Chondrocyte (in vitro differentiated cells): ENCODE measurements at regions not wholly inside any gene's neighbourhood (a gene's known extent, or its start where the extent isn't known, plus 50 kb on each side); places are given as distances from the start of the nearest gene placed in this dataset.

Experiments used
- DNase-seq: peaks from one replicate; pipeline ENCODE4 v3.0.0; 2021; ENCODE audit warnings: mixed read lengths, low spot score
- H3K27ac Mint-ChIP-seq: one replicate; pipeline ENCODE4 v1.8.0; 2021; ENCODE audit warnings: mild to moderate bottlenecking, moderate library complexity, mixed read lengths; ENCODE audit not compliant: unreplicated experiment
- H3K27me3 Mint-ChIP-seq: 2 replicates; pipeline ENCODE4 v1.8.0; 2021; ENCODE audit warnings: low read depth, mixed read lengths
- H3K36me3 Mint-ChIP-seq: 2 replicates; pipeline ENCODE4 v1.8.0; 2021; ENCODE audit warnings: low read depth, mixed read lengths
- H3K4me1 Mint-ChIP-seq: 2 replicates; pipeline ENCODE4 v1.8.0; 2021; ENCODE audit warnings: low read depth, mild to moderate bottlenecking, mixed read lengths
- H3K4me3 Mint-ChIP-seq: one replicate; pipeline ENCODE4 v1.8.0; 2021; ENCODE audit warnings: mild to moderate bottlenecking, moderate library complexity, mixed read lengths; ENCODE audit not compliant: unreplicated experiment
- H3K9me3 Mint-ChIP-seq: 2 replicates; pipeline ENCODE4 v1.8.0; 2021; ENCODE audit warnings: low read depth, mixed read lengths
- TF ChIP-seq, protein P1 (sequence below): fragments of 200-600 bp; sonication (generic); IDR thresholded peaks from 2 replicates; pipeline ENCODE4 v1.5.0; 2021; ENCODE audit warnings: antibody characterized with exemption, mild to moderate bottlenecking, moderate library complexity

- H3K27me3 Mint-ChIP-seq = peaks cover 5% of the 10 kb centered on the region
- H3K4me3 Mint-ChIP-seq = no peak overlapping the region
- DNase-seq = no peak
- H3K36me3 Mint-ChIP-seq = no peaks in the 10 kb centered on the region
- no peaks in the 10 kb centered on the region for H3K9me3 Mint-ChIP-seq
- peaks cover 41% of the 10 kb centered on the region for H3K4me1 Mint-ChIP-seq
- TF ChIP-seq, protein P1, sequence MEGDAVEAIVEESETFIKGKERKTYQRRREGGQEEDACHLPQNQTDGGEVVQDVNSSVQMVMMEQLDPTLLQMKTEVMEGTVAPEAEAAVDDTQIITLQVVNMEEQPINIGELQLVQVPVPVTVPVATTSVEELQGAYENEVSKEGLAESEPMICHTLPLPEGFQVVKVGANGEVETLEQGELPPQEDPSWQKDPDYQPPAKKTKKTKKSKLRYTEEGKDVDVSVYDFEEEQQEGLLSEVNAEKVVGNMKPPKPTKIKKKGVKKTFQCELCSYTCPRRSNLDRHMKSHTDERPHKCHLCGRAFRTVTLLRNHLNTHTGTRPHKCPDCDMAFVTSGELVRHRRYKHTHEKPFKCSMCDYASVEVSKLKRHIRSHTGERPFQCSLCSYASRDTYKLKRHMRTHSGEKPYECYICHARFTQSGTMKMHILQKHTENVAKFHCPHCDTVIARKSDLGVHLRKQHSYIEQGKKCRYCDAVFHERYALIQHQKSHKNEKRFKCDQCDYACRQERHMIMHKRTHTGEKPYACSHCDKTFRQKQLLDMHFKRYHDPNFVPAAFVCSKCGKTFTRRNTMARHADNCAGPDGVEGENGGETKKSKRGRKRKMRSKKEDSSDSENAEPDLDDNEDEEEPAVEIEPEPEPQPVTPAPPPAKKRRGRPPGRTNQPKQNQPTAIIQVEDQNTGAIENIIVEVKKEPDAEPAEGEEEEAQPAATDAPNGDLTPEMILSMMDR = no peak
- H3K27ac Mint-ChIP-seq = peak overlapping the region; percentile 18
These were observed 50.4 kb upstream of the FMOD start for GRCh38 chr1:203401199-203401877.

GRCh38 chr1:203402152-203402551 is 51.2 kb upstream of the FMOD start:
- TF ChIP-seq, protein P1 = no peak
- H3K27ac Mint-ChIP-seq = peak overlapping the region; percentile 85
- peaks cover 5% of the 10 kb centered on the region for H3K27me3 Mint-ChIP-seq
- H3K9me3 Mint-ChIP-seq = no peaks in the 10 kb centered on the region
- no peak overlapping the region for H3K4me3 Mint-ChIP-seq
- peaks cover 45% of the 10 kb centered on the region for H3K4me1 Mint-ChIP-seq
- DNase-seq = no peak
- H3K36me3 Mint-ChIP-seq = no peaks in the 10 kb centered on the region

DNA sequence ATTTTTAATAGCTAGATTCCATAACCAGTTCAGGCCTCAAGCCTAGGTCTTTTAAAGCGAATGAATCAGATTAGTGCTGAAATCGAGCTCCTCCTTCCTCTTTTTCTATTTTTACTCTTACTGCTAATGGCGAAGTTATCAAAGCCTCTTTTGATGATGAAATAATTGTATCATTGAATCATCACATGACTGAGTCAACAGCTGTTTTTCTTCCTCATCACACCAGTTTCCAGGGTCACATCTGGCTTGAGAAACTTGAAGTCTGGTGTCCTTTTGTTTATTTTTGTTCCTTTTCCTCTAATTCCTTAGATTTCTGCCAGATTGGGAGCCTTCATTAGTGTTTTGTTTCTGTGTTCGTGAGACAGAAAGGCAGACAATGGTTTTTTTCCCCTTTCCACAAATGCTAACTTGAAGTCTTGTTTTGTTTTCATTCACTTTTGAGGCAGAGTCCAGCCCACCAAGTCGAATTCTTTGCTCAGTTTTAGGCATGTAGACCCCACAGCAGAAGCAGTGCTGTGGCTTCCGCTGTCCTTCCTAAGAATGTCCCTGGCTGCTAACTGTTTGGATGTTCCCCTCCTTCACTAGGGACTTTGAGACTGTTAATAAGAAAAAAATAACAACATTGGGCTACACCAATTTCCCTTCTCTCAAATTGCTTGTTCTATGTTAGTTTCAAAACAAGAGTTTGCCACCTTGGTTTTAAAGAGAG is 51.9 kb upstream of the FMOD start:
- Mint-ChIP-seq H3K9me3 (no peaks in the 10 kb centered on the region), H3K27me3 (no peaks in the 10 kb centered on the region), H3K27ac (peak overlapping the region; percentile 85), H3K4me3 (no peak overlapping the region), H3K4me1 (peaks cover 49% of the 10 kb centered on the region), H3K36me3 (no peaks in the 10 kb centered on the region)
- TF ChIP-seq, protein P1 = no peak
- DNase-seq = no peak

DNA sequence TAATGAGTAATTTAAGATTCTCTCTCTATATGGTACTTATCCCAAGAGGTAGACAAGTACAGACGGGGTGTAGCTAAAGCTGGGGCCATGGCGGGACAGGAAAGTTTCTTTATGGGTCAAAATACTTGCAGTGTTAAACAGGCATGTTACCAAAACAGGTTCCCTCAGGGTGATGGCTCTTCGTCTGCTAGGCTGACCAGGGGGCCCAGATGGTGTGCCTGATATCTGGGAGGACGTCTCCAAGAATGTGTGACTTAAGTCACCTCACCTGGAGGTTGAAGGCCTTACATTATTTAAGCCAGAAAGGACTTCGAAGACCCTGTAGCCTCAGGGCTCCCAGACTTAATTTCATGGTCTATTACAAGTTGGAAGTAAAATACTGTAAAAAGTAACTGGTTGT is 52.7 kb upstream of the FMOD start:
- Mint-ChIP-seq H3K4me3 (no peak overlapping the region), H3K36me3 (no peaks in the 10 kb centered on the region), H3K27ac (peak overlapping the region; percentile 85), H3K9me3 (no peaks in the 10 kb centered on the region), H3K4me1 (peaks cover 57% of the 10 kb centered on the region), H3K27me3 (no peaks in the 10 kb centered on the region)
- no peak for DNase-seq
- TF ChIP-seq, protein P1 = no peak

- H3K27ac Mint-ChIP-seq = no peak overlapping the region
- no peaks in the 10 kb centered on the region for H3K36me3 Mint-ChIP-seq
- H3K4me3 Mint-ChIP-seq = no peak overlapping the region
- H3K4me1 Mint-ChIP-seq = peaks cover 66% of the 10 kb centered on the region
- no peaks in the 10 kb centered on the region for H3K9me3 Mint-ChIP-seq
- DNase-seq = no peak
- no peaks in the 10 kb centered on the region for H3K27me3 Mint-ChIP-seq
- TF ChIP-seq, protein P1 = no peak
These were observed 53.6 kb upstream of the FMOD start for GRCh38 chr1:203404546-203404945.
